ENCODE measurements at regions not wholly inside any gene's neighbourhood (a gene's known extent, or its start where the extent isn't known, plus 50 kb on each side); places are given as distances from the start of the nearest gene placed in this dataset.
A peak's percentile ranks its signal among the peaks of the same experiment; 100 is the strongest.

GRCh38 chr2:120435671-120436459 lies 89.9 kb downstream of the INHBB start:
- no peaks in the 10 kb centered on the region for H3K4me1 Mint-ChIP-seq (ENCODE audit: low read depth)

GRCh38 chr2:120436460-120436739 lies 90.5 kb downstream of the INHBB start:
- H3K27ac Mint-ChIP-seq: no peak overlapping the region
- no peaks in the 10 kb centered on the region for H3K36me3 Mint-ChIP-seq (ENCODE audit: low read depth)
- H3K4me1 Mint-ChIP-seq (ENCODE audit: low read depth): no peaks in the 10 kb centered on the region
- CTCF ChIA-PET: no interaction called here
- Histone ChIP-seq H3K9me3 (ENCODE audit: control insufficient read depth in 1 of 2, insufficient read depth in 1 of 2, low read length in 2 of 2) (peaks cover 0 to 11% of the 10 kb centered on the region in 2 experiments), H3K36me3 (ENCODE audit: insufficient read depth, low read length) (no peaks in the 10 kb centered on the region), H3K27ac (ENCODE audit: low read depth in 1 of 2, low read length in 2 of 2) (no peak overlapping the region), H3K27me3 (ENCODE audit: control insufficient read depth in 1 of 2, insufficient read depth in 2 of 2, low read length in 2 of 2) (peaks cover 7 to 18% of the 10 kb centered on the region in 2 experiments), H3K4me3 (ENCODE audit: low read length) (no peak overlapping the region), H3K4me1 (ENCODE audit: insufficient read depth, low read length) (no peaks in the 10 kb centered on the region)
- peaks cover 28% of the 10 kb centered on the region for H3K27me3 Mint-ChIP-seq
- no peaks in the 10 kb centered on the region for H3K9me3 Mint-ChIP-seq
- no peak overlapping the region for H3K4me3 Mint-ChIP-seq
- DNase-seq (no peak), ATAC-seq (ENCODE audit: poor library complexity) (no peak)
- POLR2A ChIA-PET: no interaction called here
- TF ChIP-seq, protein P1, sequence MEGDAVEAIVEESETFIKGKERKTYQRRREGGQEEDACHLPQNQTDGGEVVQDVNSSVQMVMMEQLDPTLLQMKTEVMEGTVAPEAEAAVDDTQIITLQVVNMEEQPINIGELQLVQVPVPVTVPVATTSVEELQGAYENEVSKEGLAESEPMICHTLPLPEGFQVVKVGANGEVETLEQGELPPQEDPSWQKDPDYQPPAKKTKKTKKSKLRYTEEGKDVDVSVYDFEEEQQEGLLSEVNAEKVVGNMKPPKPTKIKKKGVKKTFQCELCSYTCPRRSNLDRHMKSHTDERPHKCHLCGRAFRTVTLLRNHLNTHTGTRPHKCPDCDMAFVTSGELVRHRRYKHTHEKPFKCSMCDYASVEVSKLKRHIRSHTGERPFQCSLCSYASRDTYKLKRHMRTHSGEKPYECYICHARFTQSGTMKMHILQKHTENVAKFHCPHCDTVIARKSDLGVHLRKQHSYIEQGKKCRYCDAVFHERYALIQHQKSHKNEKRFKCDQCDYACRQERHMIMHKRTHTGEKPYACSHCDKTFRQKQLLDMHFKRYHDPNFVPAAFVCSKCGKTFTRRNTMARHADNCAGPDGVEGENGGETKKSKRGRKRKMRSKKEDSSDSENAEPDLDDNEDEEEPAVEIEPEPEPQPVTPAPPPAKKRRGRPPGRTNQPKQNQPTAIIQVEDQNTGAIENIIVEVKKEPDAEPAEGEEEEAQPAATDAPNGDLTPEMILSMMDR (IDR thresholded peaks at IDR 0.05): no peak
- intact Hi-C loops (cut with DNase I, micrococcal nuclease): loop anchor here in 1 of 2 experiments (5.0 kb wide), 1 partner anchor 329 kb away; no protein-coding TSS in a partner anchor

More at GRCh38 chr2:120435671-120436459, 89.9 kb downstream of the INHBB start:
- no peaks in the 10 kb centered on the region for H3K36me3 Mint-ChIP-seq (ENCODE audit: low read depth)
- ChIA-PET POLR2A (no interaction called here), CTCF (no interaction called here)
- no peaks in the 10 kb centered on the region for H3K36me3 ChIP-seq (ENCODE audit: insufficient read depth, low read length)
- H3K4me3 ChIP-seq (ENCODE audit: low read length): no peak overlapping the region
- H3K4me1 ChIP-seq (ENCODE audit: insufficient read depth, low read length): no peaks in the 10 kb centered on the region
- peaks cover 4 to 13% of the 10 kb centered on the region in 2 experiments for H3K27me3 ChIP-seq (ENCODE audit: control insufficient read depth in 1 of 2, insufficient read depth in 2 of 2, low read length in 2 of 2)
- no peaks in the 10 kb centered on the region for H3K9me3 Mint-ChIP-seq
- TF ChIP-seq, protein P1 (IDR thresholded peaks at IDR 0.05): no peak
- ATAC-seq (ENCODE audit: poor library complexity) (no peak), DNase-seq (no peak)
- intact Hi-C loops (cut with DNase I, micrococcal nuclease): loop anchor here in 1 of 2 experiments (5.0 kb wide), 1 partner anchor 329 kb away; no protein-coding TSS in a partner anchor
- peaks cover 23% of the 10 kb centered on the region for H3K27me3 Mint-ChIP-seq
- H3K4me3 Mint-ChIP-seq: no peak overlapping the region
- no peak overlapping the region for H3K27ac Mint-ChIP-seq
- peaks cover 0 to 11% of the 10 kb centered on the region in 2 experiments for H3K9me3 ChIP-seq (ENCODE audit: control insufficient read depth in 1 of 2, insufficient read depth in 1 of 2, low read length in 2 of 2)
- no peak overlapping the region for H3K27ac ChIP-seq (ENCODE audit: low read depth in 1 of 2, low read length in 2 of 2)

DNA sequence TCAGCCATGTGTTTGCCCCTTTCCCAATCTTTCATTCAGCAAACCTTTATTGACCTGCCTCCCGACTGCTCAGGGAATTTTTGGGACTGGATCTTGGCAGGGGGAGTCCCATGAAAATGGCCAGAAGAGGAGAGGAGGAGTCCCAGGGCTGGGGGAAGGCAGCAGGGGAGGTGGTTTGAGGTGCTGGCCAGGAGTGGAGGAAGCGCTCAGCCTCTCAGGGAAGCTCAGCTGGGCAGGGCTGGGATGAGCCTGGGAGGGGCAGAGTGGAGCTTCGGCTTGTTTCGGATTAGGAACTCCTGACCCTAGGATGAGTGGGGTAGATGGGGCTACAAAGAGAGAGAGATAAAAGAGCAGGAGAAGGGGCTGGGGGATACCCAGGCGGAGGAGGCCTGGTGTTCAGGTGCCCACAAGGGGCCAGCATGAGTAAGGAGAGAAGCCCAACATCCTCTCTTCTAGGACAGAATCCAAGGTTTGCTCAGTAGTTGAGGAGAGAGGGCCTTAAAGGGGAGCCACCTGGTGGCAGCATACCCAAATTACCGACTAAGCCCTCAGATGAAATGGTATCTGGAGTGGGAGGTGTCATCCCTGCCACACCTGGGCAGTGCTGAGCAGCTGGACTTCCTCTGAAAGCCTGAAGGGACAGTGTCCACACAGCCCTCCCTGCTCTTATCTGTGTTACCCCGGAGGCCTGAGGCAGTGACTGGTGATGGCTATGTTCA lies 91.1 kb downstream of the INHBB start:
- no peaks in the 10 kb centered on the region for H3K4me1 ChIP-seq (ENCODE audit: insufficient read depth, low read length)
- H3K27me3 Mint-ChIP-seq: peaks cover 35% of the 10 kb centered on the region
- no peak overlapping the region for H3K27ac Mint-ChIP-seq
- H3K36me3 Mint-ChIP-seq (ENCODE audit: low read depth): no peaks in the 10 kb centered on the region
- DNase-seq: peak in 4 of 14 experiments; percentile 7 to 24 (median 16)
- intact Hi-C loops (cut with DNase I, micrococcal nuclease): loop anchor here in 1 of 2 experiments (5.0 kb wide), 1 partner anchor 330 kb away; no protein-coding TSS in a partner anchor
- no peak for ATAC-seq (ENCODE audit: poor library complexity)
- no peaks in the 10 kb centered on the region for H3K4me1 Mint-ChIP-seq (ENCODE audit: low read depth)
- no peaks in the 10 kb centered on the region for H3K9me3 Mint-ChIP-seq
- H3K27me3 ChIP-seq (ENCODE audit: control insufficient read depth in 1 of 2, insufficient read depth in 2 of 2, low read length in 2 of 2): peaks cover 12 to 24% of the 10 kb centered on the region in 2 experiments
- no peaks in the 10 kb centered on the region for H3K36me3 ChIP-seq (ENCODE audit: insufficient read depth, low read length)
- ChIA-PET POLR2A (no interaction called here), CTCF (no interaction called here)
- no peak overlapping the region for H3K4me3 Mint-ChIP-seq
- no peak overlapping the region for H3K27ac ChIP-seq (ENCODE audit: low read depth in 1 of 2, low read length in 2 of 2)
- TF ChIP-seq, protein P1 (IDR thresholded peaks at IDR 0.05): peak; percentile 16
- peaks cover 0 to 15% of the 10 kb centered on the region in 2 experiments for H3K9me3 ChIP-seq (ENCODE audit: control insufficient read depth in 1 of 2, insufficient read depth in 1 of 2, low read length in 2 of 2)
- H3K4me3 ChIP-seq (ENCODE audit: low read length): no peak overlapping the region
